ENCODE measurements at regions not wholly inside any gene's neighbourhood (a gene's known extent, or its start where the extent isn't known, plus 50 kb on each side); places are given as distances from the start of the nearest gene placed in this dataset.

GRCh38 chr5:106877881-106878280, 792.9 kb downstream of the EFNA5 start:
- TF ChIP-seq GATA2 (IDR thresholded peaks at IDR 0.05; ENCODE audit: low read depth, low read length) = no peak
- TF ChIP-seq GATA3 (IDR thresholded peaks at IDR 0.05; ENCODE audit: low read depth, low read length) = no peak
